ENCODE measurements at regions not wholly inside any gene's neighbourhood (a gene's known extent, or its start where the extent isn't known, plus 50 kb on each side); places are given as distances from the start of the nearest gene placed in this dataset.

DNA sequence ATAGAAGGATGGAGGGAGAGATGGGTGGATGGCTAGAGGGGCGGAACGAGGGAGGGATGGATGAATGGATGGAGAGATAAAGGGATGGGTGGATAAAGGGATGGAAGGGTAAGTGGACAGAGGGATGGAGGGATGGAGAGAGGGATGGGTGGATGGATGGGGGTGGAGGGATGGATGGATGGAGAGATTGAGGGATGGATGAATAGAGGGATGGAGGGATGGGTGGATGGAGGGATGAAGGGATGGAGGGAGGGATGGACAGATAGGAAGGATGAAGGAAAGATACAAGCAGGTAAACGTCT, 313.3 kb downstream of the UACA start:
- no peak for TF ChIP-seq FOXM1 (IDR thresholded peaks at IDR 0.05; ENCODE audit: borderline replicate concordance, low read depth)
- no peak for TF ChIP-seq EP300 (IDR thresholded peaks at IDR 0.05; ENCODE audit: borderline replicate concordance)
- TF ChIP-seq CEBPB (IDR thresholded peaks at IDR 0.05): no peak
- TF ChIP-seq, protein P1, sequence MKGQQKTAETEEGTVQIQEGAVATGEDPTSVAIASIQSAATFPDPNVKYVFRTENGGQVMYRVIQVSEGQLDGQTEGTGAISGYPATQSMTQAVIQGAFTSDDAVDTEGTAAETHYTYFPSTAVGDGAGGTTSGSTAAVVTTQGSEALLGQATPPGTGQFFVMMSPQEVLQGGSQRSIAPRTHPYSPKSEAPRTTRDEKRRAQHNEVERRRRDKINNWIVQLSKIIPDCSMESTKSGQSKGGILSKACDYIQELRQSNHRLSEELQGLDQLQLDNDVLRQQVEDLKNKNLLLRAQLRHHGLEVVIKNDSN (IDR thresholded peaks at IDR 0.05): no peak
- no peak for TF ChIP-seq TAF1 (IDR thresholded peaks at IDR 0.05; ENCODE audit: low read depth)
- TF ChIP-seq, protein P2, sequence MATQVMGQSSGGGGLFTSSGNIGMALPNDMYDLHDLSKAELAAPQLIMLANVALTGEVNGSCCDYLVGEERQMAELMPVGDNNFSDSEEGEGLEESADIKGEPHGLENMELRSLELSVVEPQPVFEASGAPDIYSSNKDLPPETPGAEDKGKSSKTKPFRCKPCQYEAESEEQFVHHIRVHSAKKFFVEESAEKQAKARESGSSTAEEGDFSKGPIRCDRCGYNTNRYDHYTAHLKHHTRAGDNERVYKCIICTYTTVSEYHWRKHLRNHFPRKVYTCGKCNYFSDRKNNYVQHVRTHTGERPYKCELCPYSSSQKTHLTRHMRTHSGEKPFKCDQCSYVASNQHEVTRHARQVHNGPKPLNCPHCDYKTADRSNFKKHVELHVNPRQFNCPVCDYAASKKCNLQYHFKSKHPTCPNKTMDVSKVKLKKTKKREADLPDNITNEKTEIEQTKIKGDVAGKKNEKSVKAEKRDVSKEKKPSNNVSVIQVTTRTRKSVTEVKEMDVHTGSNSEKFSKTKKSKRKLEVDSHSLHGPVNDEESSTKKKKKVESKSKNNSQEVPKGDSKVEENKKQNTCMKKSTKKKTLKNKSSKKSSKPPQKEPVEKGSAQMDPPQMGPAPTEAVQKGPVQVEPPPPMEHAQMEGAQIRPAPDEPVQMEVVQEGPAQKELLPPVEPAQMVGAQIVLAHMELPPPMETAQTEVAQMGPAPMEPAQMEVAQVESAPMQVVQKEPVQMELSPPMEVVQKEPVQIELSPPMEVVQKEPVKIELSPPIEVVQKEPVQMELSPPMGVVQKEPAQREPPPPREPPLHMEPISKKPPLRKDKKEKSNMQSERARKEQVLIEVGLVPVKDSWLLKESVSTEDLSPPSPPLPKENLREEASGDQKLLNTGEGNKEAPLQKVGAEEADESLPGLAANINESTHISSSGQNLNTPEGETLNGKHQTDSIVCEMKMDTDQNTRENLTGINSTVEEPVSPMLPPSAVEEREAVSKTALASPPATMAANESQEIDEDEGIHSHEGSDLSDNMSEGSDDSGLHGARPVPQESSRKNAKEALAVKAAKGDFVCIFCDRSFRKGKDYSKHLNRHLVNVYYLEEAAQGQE (IDR thresholded peaks at IDR 0.05; ENCODE audit: low read depth): no peak
- no peak for TF ChIP-seq ZBTB7A (IDR thresholded peaks at IDR 0.05; ENCODE audit: low read depth)
- TF ChIP-seq, protein P3, sequence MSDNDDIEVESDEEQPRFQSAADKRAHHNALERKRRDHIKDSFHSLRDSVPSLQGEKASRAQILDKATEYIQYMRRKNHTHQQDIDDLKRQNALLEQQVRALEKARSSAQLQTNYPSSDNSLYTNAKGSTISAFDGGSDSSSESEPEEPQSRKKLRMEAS (IDR thresholded peaks at IDR 0.05): no peak
- no peak for TF ChIP-seq RAD21 (IDR thresholded peaks at IDR 0.05; ENCODE audit: low read depth)
- no peak for TF ChIP-seq NFIC (IDR thresholded peaks at IDR 0.05)
- no peak for TF ChIP-seq CREB1 (IDR thresholded peaks at IDR 0.05; ENCODE audit: low read depth)
- no peak for TF ChIP-seq EGR1 (IDR thresholded peaks at IDR 0.05)
- no peak for TF ChIP-seq YY1 (IDR thresholded peaks at IDR 0.05; ENCODE audit: low read depth)
- no peak for TF ChIP-seq TEAD4 (IDR thresholded peaks at IDR 0.05)
- no peak for TF ChIP-seq TCF12 (IDR thresholded peaks at IDR 0.05; ENCODE audit: low read depth)

DNA sequence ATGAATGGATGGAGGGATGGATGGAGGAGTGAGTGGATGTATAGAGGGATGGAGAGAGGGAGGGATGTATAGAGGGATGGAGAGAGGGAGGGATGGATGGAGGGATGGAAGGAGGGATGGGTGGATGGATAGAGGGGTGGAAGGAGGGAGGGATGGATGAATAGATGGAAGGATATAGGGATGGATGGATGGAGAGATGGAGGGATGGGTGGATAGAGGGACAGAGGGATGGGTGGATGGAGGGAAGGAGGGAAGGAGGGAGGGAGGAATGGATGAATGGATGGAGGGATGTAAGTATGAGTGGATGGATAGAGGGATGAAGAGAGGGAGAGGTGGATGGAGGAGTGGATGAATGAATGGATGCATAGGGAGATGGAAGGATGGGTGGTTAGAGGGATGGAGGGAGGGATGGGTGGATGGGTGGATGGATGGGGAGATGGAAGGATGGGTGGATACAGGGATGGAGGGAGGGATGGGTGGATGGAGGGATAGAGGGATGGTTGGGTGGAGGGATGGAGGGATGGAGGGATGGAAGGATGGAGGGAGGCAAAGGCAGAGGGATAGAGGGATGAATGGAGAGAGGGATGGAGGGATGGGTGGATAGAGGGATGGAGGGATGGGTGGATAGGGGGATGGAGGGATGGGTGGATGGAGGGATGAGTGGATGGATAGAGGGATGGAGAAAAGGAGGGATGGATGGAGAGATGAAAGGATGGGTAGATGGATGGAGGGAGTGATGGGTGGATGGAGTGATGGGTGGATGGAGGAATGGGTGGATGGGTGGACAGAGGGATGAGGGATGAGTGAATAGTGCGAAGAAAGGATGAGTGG, 313.8 kb downstream of the UACA start:
- no peak for TF ChIP-seq NFIC (IDR thresholded peaks at IDR 0.05)
- no peak for TF ChIP-seq EP300 (IDR thresholded peaks at IDR 0.05; ENCODE audit: borderline replicate concordance)

DNA sequence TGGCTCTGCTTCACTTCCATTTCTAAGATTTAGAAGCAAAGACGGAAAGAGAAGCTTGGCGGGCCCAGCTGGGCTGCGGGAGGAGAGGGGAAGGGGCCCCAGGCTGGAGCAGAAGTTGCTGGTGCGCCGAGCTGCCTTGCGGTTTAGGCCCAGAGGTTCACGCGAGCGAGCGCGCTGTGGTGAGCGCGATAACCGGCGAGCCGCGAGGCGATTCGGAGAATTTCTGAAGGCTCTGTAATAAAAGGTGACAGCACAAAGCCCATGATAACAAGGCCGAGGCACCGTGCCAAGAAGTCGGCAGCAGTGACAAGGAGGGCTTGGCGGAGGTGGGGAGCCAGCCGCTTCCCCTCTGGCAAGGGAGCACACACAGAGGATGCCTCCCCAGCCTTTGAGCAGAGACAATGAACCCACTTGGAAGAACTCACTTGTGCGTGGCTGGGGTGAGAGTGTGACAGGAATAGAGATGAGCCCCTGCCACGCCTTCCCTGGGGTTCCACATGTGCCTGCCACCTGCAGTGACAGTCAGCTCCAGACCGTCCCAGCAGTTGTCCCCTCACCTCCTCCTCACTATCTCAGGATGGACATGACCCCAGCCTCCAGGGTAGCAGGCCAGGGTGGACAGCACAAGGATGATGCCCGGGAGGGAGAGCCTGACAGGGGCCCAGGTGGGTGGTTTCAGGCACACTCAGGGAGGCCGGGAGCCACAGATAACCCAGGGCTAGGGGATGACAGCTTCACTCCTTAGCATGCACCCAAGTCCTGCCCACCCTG, 315.2 kb downstream of the UACA start:
- TF ChIP-seq CREB1 (IDR thresholded peaks at IDR 0.05; ENCODE audit: low read depth) (no peak), TAF1 (IDR thresholded peaks at IDR 0.05; ENCODE audit: low read depth) (no peak), RAD21 (IDR thresholded peaks at IDR 0.05; ENCODE audit: low read depth) (no peak), ZBTB7A (IDR thresholded peaks at IDR 0.05; ENCODE audit: low read depth) (no peak), NFIC (IDR thresholded peaks at IDR 0.05) (no peak), CEBPB (IDR thresholded peaks at IDR 0.05) (no peak), FOXM1 (IDR thresholded peaks at IDR 0.05; ENCODE audit: borderline replicate concordance, low read depth) (no peak), EP300 (IDR thresholded peaks at IDR 0.05; ENCODE audit: borderline replicate concordance) (no peak), TCF12 (IDR thresholded peaks at IDR 0.05; ENCODE audit: low read depth) (no peak), YY1 (IDR thresholded peaks at IDR 0.05; ENCODE audit: low read depth) (no peak), TEAD4 (IDR thresholded peaks at IDR 0.05) (no peak), EGR1 (IDR thresholded peaks at IDR 0.05) (no peak)
- TF ChIP-seq, protein P2 (IDR thresholded peaks at IDR 0.05; ENCODE audit: low read depth): no peak
- TF ChIP-seq, protein P3 (IDR thresholded peaks at IDR 0.05): no peak
- TF ChIP-seq, protein P1 (IDR thresholded peaks at IDR 0.05): no peak

DNA sequence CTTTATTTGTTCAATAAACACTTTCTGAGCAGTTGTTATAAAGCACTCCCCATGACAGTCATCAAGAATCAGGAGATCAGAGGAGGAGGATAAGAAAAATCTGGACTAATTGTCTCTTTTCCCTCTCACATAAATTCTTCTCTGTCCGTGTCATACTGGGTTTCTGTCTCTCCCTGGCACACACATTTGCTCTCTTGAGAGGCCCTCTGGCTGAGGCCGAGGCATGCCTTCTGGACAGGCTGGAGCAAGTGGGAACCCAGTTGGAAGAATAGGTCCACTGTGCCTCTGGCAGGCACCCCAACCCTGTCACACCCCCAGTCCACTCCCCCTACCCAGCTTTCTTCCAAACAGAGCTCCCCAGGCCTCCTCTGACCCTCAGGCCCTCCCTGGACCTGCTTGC, 315.8 kb downstream of the UACA start:
- TF ChIP-seq TEAD4 (IDR thresholded peaks at IDR 0.05): no peak

DNA sequence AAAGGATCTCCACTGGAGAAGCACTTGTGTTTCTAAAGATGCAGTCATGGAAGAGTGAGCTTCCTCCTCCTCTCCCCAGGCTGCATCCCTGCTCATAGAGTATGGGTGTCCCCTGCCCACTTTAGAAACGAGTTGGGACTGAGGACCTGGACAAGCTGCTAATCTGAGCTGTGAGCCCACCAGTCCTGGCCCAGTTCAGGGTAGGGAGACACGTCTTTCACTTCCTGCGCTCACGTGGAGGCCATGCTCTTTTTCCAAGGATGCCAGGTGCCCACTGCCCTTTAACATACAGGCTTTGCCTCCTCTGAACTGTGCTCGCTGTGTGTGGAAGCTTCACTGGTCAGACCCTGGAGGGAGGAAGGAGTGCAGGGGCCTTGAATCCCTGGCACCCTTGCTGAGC, 316.3 kb downstream of the UACA start:
- TF ChIP-seq TAF1 (IDR thresholded peaks at IDR 0.05; ENCODE audit: low read depth): no peak
- TF ChIP-seq, protein P3 (IDR thresholded peaks at IDR 0.05): no peak
- TF ChIP-seq CREB1 (IDR thresholded peaks at IDR 0.05; ENCODE audit: low read depth): no peak
- TF ChIP-seq EGR1 (IDR thresholded peaks at IDR 0.05): no peak
- TF ChIP-seq, protein P1 (IDR thresholded peaks at IDR 0.05): no peak
- TF ChIP-seq EP300 (IDR thresholded peaks at IDR 0.05; ENCODE audit: borderline replicate concordance): no peak
- no peak for TF ChIP-seq TEAD4 (IDR thresholded peaks at IDR 0.05)
- TF ChIP-seq RAD21 (IDR thresholded peaks at IDR 0.05; ENCODE audit: low read depth): no peak
- TF ChIP-seq YY1 (IDR thresholded peaks at IDR 0.05; ENCODE audit: low read depth): no peak
- no peak for TF ChIP-seq TCF12 (IDR thresholded peaks at IDR 0.05; ENCODE audit: low read depth)
- no peak for TF ChIP-seq CEBPB (IDR thresholded peaks at IDR 0.05)
- no peak for TF ChIP-seq FOXM1 (IDR thresholded peaks at IDR 0.05; ENCODE audit: borderline replicate concordance, low read depth)
- no peak for TF ChIP-seq ZBTB7A (IDR thresholded peaks at IDR 0.05; ENCODE audit: low read depth)
- TF ChIP-seq NFIC (IDR thresholded peaks at IDR 0.05): no peak
- TF ChIP-seq, protein P2 (IDR thresholded peaks at IDR 0.05; ENCODE audit: low read depth): no peak

Data from Ishikawa (cell line).